HCT116 (cell line): ENCODE measurements at regions not wholly inside any gene's neighbourhood (a gene's known extent, or its start where the extent isn't known, plus 50 kb on each side); places are given as distances from the start of the nearest gene placed in this dataset.

Experiments
- CTCF ChIP-seq, 3 experiments: fragments of 200-600 bp in 1 of 3; sonication (generic) in 1 of 3; IDR thresholded peaks in 2 of 3; conservative IDR thresholded peaks in 1 of 3; 2 replicates each; pipeline ENCODE4 v1.5.1; 2012 to 2017; ENCODE audit warnings: low read depth in 2 of 3, low read length in 2 of 3, antibody characterized with exemption in 1 of 3, borderline replicate concordance in 1 of 3, control low read depth in 1 of 3, mild to moderate bottlenecking in 1 of 3, mixed read lengths in 1 of 3, mixed run types in 1 of 3, moderate library complexity in 1 of 3; ENCODE audit not compliant: insufficient read depth in 1 of 3
- EZH2 ChIP-seq: fragments of 200-600 bp; sonication (generic); IDR thresholded peaks from 2 replicates; pipeline ENCODE4 v1.6.1; 2017; ENCODE audit warnings: antibody characterized with exemption, mixed run types
- EZH2phosphoT487 ChIP-seq: fragments of 200-600 bp; IDR thresholded peaks from 2 replicates; pipeline ENCODE4 v1.6.1; 2018; ENCODE audit warnings: antibody characterized with exemption, borderline replicate concordance
- POLR2A ChIP-seq: IDR thresholded peaks from 2 replicates; pipeline ENCODE4 v1.7.0; 2011; ENCODE audit warnings: borderline replicate concordance; ENCODE audit not compliant: insufficient read depth, insufficient read length; ENCODE audit errors: extremely low read depth
- POLR2AphosphoS5 ChIP-seq: IDR thresholded peaks from 2 replicates; pipeline ENCODE4 v1.6.1; 2011; ENCODE audit warnings: mild to moderate bottlenecking, low read depth, low read length, moderate library complexity
- REST ChIP-seq: IDR thresholded peaks from 2 replicates; pipeline ENCODE4 v1.6.1; 2012; ENCODE audit warnings: low read depth
- TCF7L2 ChIP-seq: IDR thresholded peaks from 2 replicates; pipeline ENCODE4 v1.7.0; 2011; ENCODE audit warnings: borderline replicate concordance, inconsistent platforms; ENCODE audit not compliant: insufficient read depth, insufficient read length; ENCODE audit errors: extremely low read depth
- ZNF274 ChIP-seq: fragments of 200-500 bp; sonication (Bioruptor generic); IDR thresholded peaks from 2 replicates; pipeline ENCODE4 v1.6.1; 2014; ENCODE audit warnings: mild to moderate bottlenecking, low read depth, low read length, inconsistent platforms

- TF ChIP-seq CTCF (IDR thresholded peaks at IDR 0.05 in 2 of 3, conservative IDR thresholded peaks at IDR 0.05 in 1 of 3; ENCODE audit: borderline replicate concordance in 1 of 3, insufficient read depth in 1 of 3, low read depth in 2 of 3, low read length in 2 of 3): no peak
- no peak for TF ChIP-seq POLR2AphosphoS5
- TF ChIP-seq TCF7L2: no peak
- TF ChIP-seq POLR2A: no peak
- no peak for TF ChIP-seq EZH2phosphoT487
- TF ChIP-seq REST: no peak
- no peak for TF ChIP-seq EZH2
- no peak for TF ChIP-seq ZNF274
Measured at GRCh38 chr1:81201779-81202178, 599.0 kb upstream of the ADGRL2 start.
